ENCODE measurements at regions not wholly inside any gene's neighbourhood (a gene's known extent, or its start where the extent isn't known, plus 50 kb on each side); places are given as distances from the start of the nearest gene placed in this dataset.

DNA sequence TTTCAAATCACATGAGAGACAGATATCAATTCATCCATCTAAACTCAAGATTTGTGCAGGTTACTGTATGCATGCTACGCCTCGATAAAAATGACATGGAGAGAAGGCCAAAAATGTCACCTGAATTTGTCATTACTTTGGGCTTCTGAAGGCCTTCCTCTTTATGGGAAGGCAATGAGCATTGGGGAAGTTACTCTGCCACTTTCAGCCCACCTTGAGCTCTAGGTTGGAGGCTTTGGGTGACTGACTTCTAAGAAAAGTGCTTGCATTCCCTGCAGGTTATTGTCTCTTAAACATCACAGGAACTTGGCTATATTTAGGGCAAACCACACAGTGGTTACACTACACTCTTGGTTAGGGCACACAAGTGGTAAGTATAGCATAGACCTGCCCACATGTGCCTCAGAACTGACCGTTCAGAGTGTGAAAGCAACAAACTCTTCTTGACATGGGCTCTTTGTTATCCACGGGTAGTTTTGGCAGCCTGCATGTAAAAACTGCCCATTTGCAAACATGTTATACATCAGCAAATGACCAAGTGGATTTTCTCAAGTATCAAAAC lies 169.5 kb downstream of the ZNF608 start:
- TF ChIP-seq, protein P1, sequence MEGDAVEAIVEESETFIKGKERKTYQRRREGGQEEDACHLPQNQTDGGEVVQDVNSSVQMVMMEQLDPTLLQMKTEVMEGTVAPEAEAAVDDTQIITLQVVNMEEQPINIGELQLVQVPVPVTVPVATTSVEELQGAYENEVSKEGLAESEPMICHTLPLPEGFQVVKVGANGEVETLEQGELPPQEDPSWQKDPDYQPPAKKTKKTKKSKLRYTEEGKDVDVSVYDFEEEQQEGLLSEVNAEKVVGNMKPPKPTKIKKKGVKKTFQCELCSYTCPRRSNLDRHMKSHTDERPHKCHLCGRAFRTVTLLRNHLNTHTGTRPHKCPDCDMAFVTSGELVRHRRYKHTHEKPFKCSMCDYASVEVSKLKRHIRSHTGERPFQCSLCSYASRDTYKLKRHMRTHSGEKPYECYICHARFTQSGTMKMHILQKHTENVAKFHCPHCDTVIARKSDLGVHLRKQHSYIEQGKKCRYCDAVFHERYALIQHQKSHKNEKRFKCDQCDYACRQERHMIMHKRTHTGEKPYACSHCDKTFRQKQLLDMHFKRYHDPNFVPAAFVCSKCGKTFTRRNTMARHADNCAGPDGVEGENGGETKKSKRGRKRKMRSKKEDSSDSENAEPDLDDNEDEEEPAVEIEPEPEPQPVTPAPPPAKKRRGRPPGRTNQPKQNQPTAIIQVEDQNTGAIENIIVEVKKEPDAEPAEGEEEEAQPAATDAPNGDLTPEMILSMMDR (IDR thresholded peaks at IDR 0.05), result no peak
- no peak for TF ChIP-seq EZH2 (IDR thresholded peaks at IDR 0.05; ENCODE audit: borderline replicate concordance, insufficient read depth, low read depth, low read length, poor library complexity, severe bottlenecking)
- CTCF ChIA-PET, result interaction anchor here (0.5 to 0.9 kb wide), 2 partner anchors 27 to 138 kb away, joined by 3 read pairs; no protein-coding TSS in a partner anchor
- no peak overlapping the region for H3K27ac Mint-ChIP-seq
- WGBS (ENCODE audit: insufficient coverage), result 15% methylated on average over 2 of the region's 4 CpGs
- POLR2A ChIA-PET, result no interaction called here
- H3K4me1 Mint-ChIP-seq, result peaks cover 17% of the 10 kb centered on the region
- no peaks in the 10 kb centered on the region for H4K20me1 ChIP-seq (ENCODE audit: control insufficient read depth, insufficient read depth, low read length, poor library complexity, severe bottlenecking)
- H3K27me3 ChIP-seq (replicated peaks in 1 of 4; ENCODE audit: control extremely low read depth in 1 of 4, control insufficient read depth in 3 of 4, insufficient read depth in 4 of 4, low read length in 3 of 4), result no peaks in the 10 kb centered on the region
- peaks cover 7 to 11% of the 10 kb centered on the region in 2 donors for H3K4me1 ChIP-seq (ENCODE audit: control insufficient read depth in 2 of 2, insufficient read depth in 2 of 2, low read length in 2 of 2)
- H3K36me3 ChIP-seq (replicated peaks in 1 of 2; ENCODE audit: control extremely low read depth in 1 of 2, control insufficient read depth in 1 of 2, extremely low read depth in 1 of 2, insufficient read depth in 2 of 2, low read length in 1 of 2), result no peaks in the 10 kb centered on the region
- intact Hi-C loops (cut with micrococcal nuclease), result no loop called here
- H3K4me3 ChIP-seq (ENCODE audit: control extremely low read depth in 1 of 5, extremely low read depth in 1 of 5, insufficient read depth in 1 of 5, low read depth in 2 of 5, low read length in 4 of 5), result no peak overlapping the region
- peak overlapping the region; percentile 33 for H3K4me2 ChIP-seq (replicated peaks; ENCODE audit: low read depth, low read length, poor library complexity, severe bottlenecking)
- ATAC-seq (ENCODE audit: low read depth) (no peak), DNase-seq (peak; percentile 39)
- no peaks in the 10 kb centered on the region for H3K27me3 Mint-ChIP-seq
- H3K9me3 ChIP-seq (ENCODE audit: control extremely low read depth in 1 of 3, control insufficient read depth in 2 of 3, insufficient read depth in 1 of 3, low read length in 2 of 3), result no peaks in the 10 kb centered on the region
- H3K9ac ChIP-seq (ENCODE audit: low read length), result no peak overlapping the region
- no peak overlapping the region for H3K4me3 Mint-ChIP-seq
- H2AFZ ChIP-seq (ENCODE audit: insufficient read depth, low read depth, low read length, poor library complexity, severe bottlenecking), result no peak overlapping the region
- no peak overlapping the region for H3K27ac ChIP-seq (ENCODE audit: low read length in 2 of 2)
- no peaks in the 10 kb centered on the region for H3K79me2 ChIP-seq (ENCODE audit: control insufficient read depth, insufficient read depth, low read length)
- no peaks in the 10 kb centered on the region for H3K9me3 Mint-ChIP-seq (ENCODE audit: insufficient read depth)

DNA sequence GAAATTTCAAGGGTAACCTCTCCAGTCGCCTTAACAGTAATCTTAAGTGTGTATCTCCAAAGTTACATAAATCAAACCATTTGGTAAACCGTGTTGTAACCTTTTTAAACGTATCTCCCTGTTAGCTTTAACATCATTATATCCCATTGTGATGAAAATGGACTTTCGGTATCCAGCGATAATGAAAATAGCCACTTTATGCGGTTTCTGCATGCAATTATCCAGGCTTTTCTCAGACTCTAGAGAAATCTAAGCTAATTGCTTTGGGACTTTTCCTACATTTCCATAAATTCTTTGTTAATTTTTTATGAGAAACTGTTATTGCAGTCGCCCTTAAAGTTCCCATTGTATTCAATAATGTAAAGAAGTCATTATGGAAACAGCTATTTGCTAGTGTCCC lies 170.7 kb downstream of the ZNF608 start:
- Mint-ChIP-seq H3K27ac (no peak overlapping the region), H3K4me3 (no peak overlapping the region), H3K27me3 (no peaks in the 10 kb centered on the region), H3K4me1 (peaks cover 19% of the 10 kb centered on the region), H3K9me3 (ENCODE audit: insufficient read depth) (no peaks in the 10 kb centered on the region)
- intact Hi-C loops (cut with micrococcal nuclease), result no loop called here
- Histone ChIP-seq H2AFZ (ENCODE audit: insufficient read depth, low read depth, low read length, poor library complexity, severe bottlenecking) (no peak overlapping the region), H3K27me3 (replicated peaks in 1 of 4; ENCODE audit: control extremely low read depth in 1 of 4, control insufficient read depth in 3 of 4, insufficient read depth in 4 of 4, low read length in 3 of 4) (no peaks in the 10 kb centered on the region), H3K4me2 (replicated peaks; ENCODE audit: low read depth, low read length, poor library complexity, severe bottlenecking) (no peak overlapping the region), H3K9ac (ENCODE audit: low read length) (no peak overlapping the region), H3K36me3 (replicated peaks in 1 of 2; ENCODE audit: control extremely low read depth in 1 of 2, control insufficient read depth in 1 of 2, extremely low read depth in 1 of 2, insufficient read depth in 2 of 2, low read length in 1 of 2) (no peaks in the 10 kb centered on the region), H3K4me1 (ENCODE audit: control insufficient read depth in 2 of 2, insufficient read depth in 2 of 2, low read length in 2 of 2) (peaks cover 7 to 11% of the 10 kb centered on the region in 2 donors), H3K27ac (ENCODE audit: low read length in 2 of 2) (no peak overlapping the region), H3K79me2 (ENCODE audit: control insufficient read depth, insufficient read depth, low read length) (no peaks in the 10 kb centered on the region), H4K20me1 (ENCODE audit: control insufficient read depth, insufficient read depth, low read length, poor library complexity, severe bottlenecking) (no peaks in the 10 kb centered on the region), H3K9me3 (ENCODE audit: control extremely low read depth in 1 of 3, control insufficient read depth in 2 of 3, insufficient read depth in 1 of 3, low read length in 2 of 3) (no peaks in the 10 kb centered on the region), H3K4me3 (ENCODE audit: control extremely low read depth in 1 of 5, extremely low read depth in 1 of 5, insufficient read depth in 1 of 5, low read depth in 2 of 5, low read length in 4 of 5) (no peak overlapping the region)
- DNase-seq (no peak), ATAC-seq (ENCODE audit: low read depth) (no peak)
- CTCF ChIA-PET, result interaction anchor here (0.9 kb wide), 1 partner anchor 25 kb away, joined by 3 read pairs; no protein-coding TSS in a partner anchor
- POLR2A ChIA-PET, result interaction anchor here (0.6 kb wide), 3 partner anchors 24 to 242 kb away, joined by 3 to 7 read pairs (median 3); no protein-coding TSS in a partner anchor
- TF ChIP-seq, protein P1 (IDR thresholded peaks at IDR 0.05), result no peak
- TF ChIP-seq EZH2 (IDR thresholded peaks at IDR 0.05; ENCODE audit: borderline replicate concordance, insufficient read depth, low read depth, low read length, poor library complexity, severe bottlenecking), result no peak
- WGBS (ENCODE audit: insufficient coverage), result no CpG with 5 or more reads among the region's 7 CpGs
